IMR-90 (cell line): ENCODE measurements at regions not wholly inside any gene's neighbourhood (a gene's known extent, or its start where the extent isn't known, plus 50 kb on each side); places are given as distances from the start of the nearest gene placed in this dataset.

ENCODE experiments used
- ATAC-seq: fragments of 200-7000 bp; cut with Tn5 transposase; 2 replicates; pipeline ENCODE4 v1.9.1; 2020; ENCODE audit warnings: low read depth, mild to moderate bottlenecking, moderate library complexity
- BruUV-seq: library from RNA; stranded (reverse); fragments of 400-500 nt; replicated peaks from 2 replicates; lab custom pipeline; 2021; lab: Mats Ljungman, UMichigan
- CTCF ChIA-PET: fragments of 300-600 bp; formaldehyde crosslinking; extraction: SDS; loops from one replicate; lab custom pipeline; 2021; ENCODE audit warnings: antibody characterized with exemption; lab: Yijun Ruan, JAX
- POLR2A ChIA-PET: fragments of 300-600 bp; sonication (Branson Sonifier 250); formaldehyde crosslinking; loops from one replicate; lab custom pipeline; 2022; ENCODE audit warnings: antibody characterized with exemption; ENCODE audit not compliant: unreplicated experiment; lab: Charles Lee
- DNase-seq: peaks from one replicate; pipeline ENCODE4 v3.0.0; 2013
- H2AFZ ChIP-seq: replicated peaks from 2 replicates; pipeline ENCODE3; 2013; ENCODE audit warnings: low read length, mild to moderate bottlenecking; ENCODE audit not compliant: poor library complexity
- H2AK5ac ChIP-seq: 2 replicates; pipeline ENCODE4 v1.6.1; 2013; ENCODE audit warnings: low read depth, low read length, inconsistent platforms
- H2AK9ac ChIP-seq: replicated peaks from 2 replicates; pipeline ENCODE3; 2013; ENCODE audit warnings: mild to moderate bottlenecking, low read depth, low read length, moderate library complexity; ENCODE audit not compliant: poor library complexity
- H2BK120ac ChIP-seq: 2 replicates; pipeline ENCODE4 v1.6.1; 2013; ENCODE audit warnings: low read depth, low read length, inconsistent platforms
- H2BK15ac ChIP-seq: 3 replicates; pipeline ENCODE4 v1.6.1; 2013; ENCODE audit warnings: low read depth, low read length, inconsistent platforms
- H2BK20ac ChIP-seq: 2 replicates; pipeline ENCODE4 v1.6.1; 2013; ENCODE audit warnings: low read depth, mild to moderate bottlenecking, inconsistent platforms, low read length, moderate library complexity
- H2BK5ac ChIP-seq: 2 replicates; pipeline ENCODE4 v1.6.1; 2013; ENCODE audit warnings: mild to moderate bottlenecking, low read depth, low read length, inconsistent platforms; ENCODE audit not compliant: poor library complexity, severe bottlenecking
- H3K14ac ChIP-seq: replicated peaks from 2 replicates; pipeline ENCODE4 v1.6.1; 2013; ENCODE audit warnings: low read depth, low read length, inconsistent platforms
- H3K18ac ChIP-seq: 2 replicates; pipeline ENCODE4 v1.6.1; 2013; ENCODE audit warnings: low read depth, low read length, control low read depth
- H3K23ac ChIP-seq: 2 replicates; pipeline ENCODE4 v1.6.1; 2013; ENCODE audit warnings: low read depth, low read length, inconsistent platforms
- H3K27ac ChIP-seq: 2 replicates; pipeline ENCODE4 v1.5.1; 2013; ENCODE audit warnings: mild to moderate bottlenecking, control low read depth, low read length; ENCODE audit not compliant: insufficient read depth
- H3K27me3 ChIP-seq: 2 replicates; pipeline ENCODE4 v1.6.1; 2013; ENCODE audit warnings: low read length; ENCODE audit not compliant: control insufficient read depth, insufficient read depth
- H3K36me3 ChIP-seq: 2 replicates; pipeline ENCODE4 v1.6.1; 2013; ENCODE audit warnings: low read length, mixed read lengths; ENCODE audit not compliant: control insufficient read depth, insufficient read depth
- H3K4ac ChIP-seq: 2 replicates; pipeline ENCODE4 v1.6.1; 2013; ENCODE audit warnings: low read depth, low read length, inconsistent platforms
- H3K4me1 ChIP-seq: 2 replicates; pipeline ENCODE4 v1.6.1; 2013; ENCODE audit warnings: low read length, mixed read lengths; ENCODE audit not compliant: control insufficient read depth, insufficient read depth
- H3K4me2 ChIP-seq: 2 replicates; pipeline ENCODE4 v1.6.1; 2013; ENCODE audit warnings: low read depth, mild to moderate bottlenecking, control low read depth, low read length, moderate library complexity
- H3K4me3 ChIP-seq: 2 replicates; pipeline ENCODE4 v1.5.1; 2013; ENCODE audit warnings: low read depth, mild to moderate bottlenecking, control low read depth, low read length, moderate library complexity; ENCODE audit not compliant: insufficient read depth
- H3K56ac ChIP-seq: 2 replicates; pipeline ENCODE4 v1.6.1; 2013; ENCODE audit warnings: low read length, inconsistent platforms; ENCODE audit not compliant: insufficient read depth; ENCODE audit errors: extremely low read depth
- H3K79me1 ChIP-seq, 2 experiments: 2 replicates each; pipeline ENCODE4 v1.6.1; 2013; ENCODE audit warnings: low read length in 2 of 2, inconsistent platforms in 1 of 2, low read depth in 1 of 2
- H3K9ac ChIP-seq: 2 replicates; pipeline ENCODE4 v1.6.1; 2013; ENCODE audit warnings: low read depth, low read length, control low read depth
- H3K9me1 ChIP-seq: 2 replicates; pipeline ENCODE4 v1.6.1; 2013; ENCODE audit warnings: low read length, inconsistent platforms; ENCODE audit not compliant: insufficient read depth
- H3K9me3 ChIP-seq: 2 replicates; pipeline ENCODE4 v1.6.1; 2013; ENCODE audit warnings: low read length; ENCODE audit not compliant: control insufficient read depth, insufficient read depth
- H4K20me1 ChIP-seq: 2 replicates; pipeline ENCODE4 v1.6.1; 2013; ENCODE audit warnings: low read length, inconsistent platforms; ENCODE audit not compliant: insufficient read depth
- H4K5ac ChIP-seq: 2 replicates; pipeline ENCODE4 v1.6.1; 2013; ENCODE audit warnings: mild to moderate bottlenecking, low read depth, low read length, control low read depth
- H4K8ac ChIP-seq, 2 experiments: 2 replicates each; pipeline ENCODE4 v1.6.1; 2013; ENCODE audit warnings: low read depth in 2 of 2, low read length in 2 of 2, control low read depth in 1 of 2, inconsistent platforms in 1 of 2
- H4K91ac ChIP-seq: 2 replicates; pipeline ENCODE4 v1.6.1; 2013; ENCODE audit warnings: low read depth, low read length, inconsistent platforms; ENCODE audit not compliant: insufficient read depth
- BHLHE40 ChIP-seq: fragments of 150-350 bp; IDR thresholded peaks from 2 replicates; pipeline ENCODE4 v1.6.1; 2016; ENCODE audit warnings: mild to moderate bottlenecking, low read depth, low read length
- CEBPB ChIP-seq: IDR thresholded peaks from 2 replicates; pipeline ENCODE4 v1.6.1; 2012; ENCODE audit warnings: low read depth, low read length, improper control_type of control experiment
- CHD1 ChIP-seq: IDR thresholded peaks from 2 replicates; pipeline ENCODE4 v1.6.1; 2012; ENCODE audit warnings: low read depth, low read length, improper control_type of control experiment
- FOS ChIP-seq: fragments of 150-350 bp; IDR thresholded peaks from 2 replicates; pipeline ENCODE4 v1.6.1; 2016; ENCODE audit warnings: low read depth, low read length
- MAFK ChIP-seq: IDR thresholded peaks from 2 replicates; pipeline ENCODE4 v1.6.1; 2012; ENCODE audit warnings: low read depth, low read length, improper control_type of control experiment
- MAZ ChIP-seq: IDR thresholded peaks from 2 replicates; pipeline ENCODE4 v1.6.1; 2012; ENCODE audit warnings: low read depth, mild to moderate bottlenecking, low read length, improper control_type of control experiment, moderate library complexity, borderline replicate concordance
- MXI1 ChIP-seq: IDR thresholded peaks from 2 replicates; pipeline ENCODE4 v1.6.1; 2012; ENCODE audit warnings: low read depth, mild to moderate bottlenecking, low read length, moderate library complexity, borderline replicate concordance
- NFE2L2 ChIP-seq: fragments of 150-350 bp; IDR thresholded peaks from 2 replicates; pipeline ENCODE4 v1.6.1; 2016; ENCODE audit warnings: low read depth, mild to moderate bottlenecking, low read length
- POLR2A ChIP-seq: IDR thresholded peaks from 2 replicates; pipeline ENCODE4 v1.6.1; 2012; ENCODE audit warnings: mild to moderate bottlenecking, low read depth, low read length
- RAD21 ChIP-seq: IDR thresholded peaks from 2 replicates; pipeline ENCODE4 v1.6.1; 2012; ENCODE audit warnings: low read length, improper control_type of control experiment
- RCOR1 ChIP-seq: IDR thresholded peaks from 2 replicates; pipeline ENCODE4 v1.6.1; 2012; ENCODE audit warnings: mild to moderate bottlenecking, low read length, improper control_type of control experiment; ENCODE audit not compliant: insufficient replicate concordance
- RFX5 ChIP-seq: IDR thresholded peaks from 2 replicates; pipeline ENCODE4 v1.8.0; 2012; ENCODE audit warnings: low read depth, mild to moderate bottlenecking, low read length, moderate library complexity
- SMC3 ChIP-seq: fragments of 150-350 bp; IDR thresholded peaks from 2 replicates; pipeline ENCODE4 v1.6.1; 2016; ENCODE audit warnings: low read depth, mild to moderate bottlenecking, antibody characterized with exemption, low read length, moderate library complexity
- dilution Hi-C: fragments of 300-500 bp; cut with HindIII; formaldehyde crosslinking; loops from one replicate; pipeline ENCODE4 v1.14.3; 2018; ENCODE audit warnings: low sequenced_read_pairs; ENCODE audit not compliant: unreplicated experiment
- in situ Hi-C: fragments of 300-500 bp; cut with MboI; formaldehyde crosslinking; loops from 3 replicates; pipeline ENCODE4 v1.14.3; 2019; ENCODE audit warnings: low sequenced_read_pairs, inconsistent platforms, mixed read lengths
- intact Hi-C: fragments of 100-400 bp; cut with micrococcal nuclease; formaldehyde crosslinking; loops from 2 replicates; pipeline ENCODE4 v1.10.0; 2022
- TF ChIP-seq, protein P1 (sequence below): conservative IDR thresholded peaks from 2 replicates; pipeline ENCODE4 v1.5.1; 2012; ENCODE audit warnings: mild to moderate bottlenecking, low read depth, low read length, improper control_type of control experiment
- TF ChIP-seq, protein P2 (sequence below): fragments of 150-350 bp; IDR thresholded peaks from 2 replicates; pipeline ENCODE4 v1.6.1; 2016; ENCODE audit warnings: low read depth, mild to moderate bottlenecking, low read length, moderate library complexity, borderline replicate concordance
- TF ChIP-seq, protein P3 (sequence below): fragments of 150-350 bp; IDR thresholded peaks from 2 replicates; pipeline ENCODE4 v1.6.1; 2017; ENCODE audit warnings: mild to moderate bottlenecking, antibody characterized with exemption, low read length, low read depth

DNA sequence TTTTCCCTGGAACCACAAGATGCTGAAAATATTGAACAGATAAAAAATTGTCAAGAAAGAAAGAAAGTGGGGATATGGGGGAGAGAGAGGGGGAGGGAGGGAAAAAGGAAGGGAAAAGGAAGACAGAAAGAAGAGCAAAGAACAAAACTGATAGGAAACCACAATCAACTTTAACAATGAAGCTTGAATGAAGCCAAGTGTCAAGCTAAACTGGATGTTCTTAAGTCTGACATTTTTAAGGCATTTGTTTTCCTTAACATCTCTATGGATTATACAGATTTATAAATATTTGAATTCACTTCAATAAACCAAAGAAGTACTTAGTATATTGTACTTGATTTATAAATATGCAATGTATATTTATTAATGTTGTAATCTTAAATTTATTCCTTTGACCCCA is 197.6 kb upstream of the SMLR1 start:
- ATAC-seq (no peak), DNase-seq (no peak)
- ChIA-PET CTCF (no interaction called here), POLR2A (no interaction called here)
- no peak overlapping the region for H2BK20ac ChIP-seq
- H2BK5ac ChIP-seq: no peak overlapping the region
- H2AK5ac ChIP-seq: no peak overlapping the region
- H3K23ac ChIP-seq: no peak overlapping the region
- no peak overlapping the region for H2AK9ac ChIP-seq
- dilution Hi-C loops (no loop called here), intact Hi-C loops (no loop called here), in situ Hi-C loops (no loop called here)
- H2AFZ ChIP-seq: no peak overlapping the region
- no peak overlapping the region for H3K4me2 ChIP-seq
- no peaks in the 10 kb centered on the region for H3K27me3 ChIP-seq
- H3K4me3 ChIP-seq: no peak overlapping the region
- no peak overlapping the region for H4K8ac ChIP-seq
- no TSS peak for BruUV-seq
- no peak overlapping the region for H3K14ac ChIP-seq
- no peak overlapping the region for H2BK120ac ChIP-seq
- H3K56ac ChIP-seq: no peak overlapping the region; the same call in 1 of the 2 replicates
- H3K36me3 ChIP-seq: no peaks in the 10 kb centered on the region
- H3K18ac ChIP-seq: no peak overlapping the region
- H4K20me1 ChIP-seq: no peaks in the 10 kb centered on the region
- H2BK15ac ChIP-seq: no peak overlapping the region
- no peak overlapping the region for H4K91ac ChIP-seq
- H3K27ac ChIP-seq: no peak overlapping the region
- no peak overlapping the region for H3K9ac ChIP-seq
- peaks cover 2% of the 10 kb centered on the region; the same call in 1 of the 2 replicates for H3K4me1 ChIP-seq
- no peaks in the 10 kb centered on the region for H3K9me1 ChIP-seq
- H3K79me1 ChIP-seq: no peaks in the 10 kb centered on the region
- no peaks in the 10 kb centered on the region for H3K9me3 ChIP-seq
- no peak overlapping the region for H3K4ac ChIP-seq
- H4K5ac ChIP-seq: no peak overlapping the region
- TF ChIP-seq FOS (no peak), POLR2A (no peak), MXI1 (no peak), MAZ (no peak), NFE2L2 (no peak), CHD1 (no peak), SMC3 (no peak), MAFK (no peak), RAD21 (no peak), RFX5 (no peak), CEBPB (no peak), RCOR1 (no peak), BHLHE40 (no peak)
- TF ChIP-seq, protein P1, sequence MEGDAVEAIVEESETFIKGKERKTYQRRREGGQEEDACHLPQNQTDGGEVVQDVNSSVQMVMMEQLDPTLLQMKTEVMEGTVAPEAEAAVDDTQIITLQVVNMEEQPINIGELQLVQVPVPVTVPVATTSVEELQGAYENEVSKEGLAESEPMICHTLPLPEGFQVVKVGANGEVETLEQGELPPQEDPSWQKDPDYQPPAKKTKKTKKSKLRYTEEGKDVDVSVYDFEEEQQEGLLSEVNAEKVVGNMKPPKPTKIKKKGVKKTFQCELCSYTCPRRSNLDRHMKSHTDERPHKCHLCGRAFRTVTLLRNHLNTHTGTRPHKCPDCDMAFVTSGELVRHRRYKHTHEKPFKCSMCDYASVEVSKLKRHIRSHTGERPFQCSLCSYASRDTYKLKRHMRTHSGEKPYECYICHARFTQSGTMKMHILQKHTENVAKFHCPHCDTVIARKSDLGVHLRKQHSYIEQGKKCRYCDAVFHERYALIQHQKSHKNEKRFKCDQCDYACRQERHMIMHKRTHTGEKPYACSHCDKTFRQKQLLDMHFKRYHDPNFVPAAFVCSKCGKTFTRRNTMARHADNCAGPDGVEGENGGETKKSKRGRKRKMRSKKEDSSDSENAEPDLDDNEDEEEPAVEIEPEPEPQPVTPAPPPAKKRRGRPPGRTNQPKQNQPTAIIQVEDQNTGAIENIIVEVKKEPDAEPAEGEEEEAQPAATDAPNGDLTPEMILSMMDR: no peak
- TF ChIP-seq, protein P2, sequence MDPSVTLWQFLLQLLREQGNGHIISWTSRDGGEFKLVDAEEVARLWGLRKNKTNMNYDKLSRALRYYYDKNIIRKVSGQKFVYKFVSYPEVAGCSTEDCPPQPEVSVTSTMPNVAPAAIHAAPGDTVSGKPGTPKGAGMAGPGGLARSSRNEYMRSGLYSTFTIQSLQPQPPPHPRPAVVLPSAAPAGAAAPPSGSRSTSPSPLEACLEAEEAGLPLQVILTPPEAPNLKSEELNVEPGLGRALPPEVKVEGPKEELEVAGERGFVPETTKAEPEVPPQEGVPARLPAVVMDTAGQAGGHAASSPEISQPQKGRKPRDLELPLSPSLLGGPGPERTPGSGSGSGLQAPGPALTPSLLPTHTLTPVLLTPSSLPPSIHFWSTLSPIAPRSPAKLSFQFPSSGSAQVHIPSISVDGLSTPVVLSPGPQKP: no peak
- TF ChIP-seq, protein P3, sequence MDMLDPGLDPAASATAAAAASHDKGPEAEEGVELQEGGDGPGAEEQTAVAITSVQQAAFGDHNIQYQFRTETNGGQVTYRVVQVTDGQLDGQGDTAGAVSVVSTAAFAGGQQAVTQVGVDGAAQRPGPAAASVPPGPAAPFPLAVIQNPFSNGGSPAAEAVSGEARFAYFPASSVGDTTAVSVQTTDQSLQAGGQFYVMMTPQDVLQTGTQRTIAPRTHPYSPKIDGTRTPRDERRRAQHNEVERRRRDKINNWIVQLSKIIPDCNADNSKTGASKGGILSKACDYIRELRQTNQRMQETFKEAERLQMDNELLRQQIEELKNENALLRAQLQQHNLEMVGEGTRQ: no peak
